Activated gamma-delta T cell treated with anti-CD3 and anti-CD28 coated beads, Interleukin-2, amount 50 U/mL, for 16 hours (primary cell): ENCODE measurements at regions not wholly inside any gene's neighbourhood (a gene's known extent, or its start where the extent isn't known, plus 50 kb on each side); places are given as distances from the start of the nearest gene placed in this dataset.

ENCODE experiments used
- DNase-seq: peaks from one replicate; pipeline ENCODE4 v3.0.0-alpha.2; 2020; ENCODE audit warnings: low read depth

GRCh38 chr15:96672629-96673028 is 342.1 kb downstream of the NR2F2 start:
- no peak for DNase-seq

GRCh38 chr15:96678386-96678785 is 347.9 kb downstream of the NR2F2 start:
- DNase-seq, result no peak

- no peak for DNase-seq
These were observed 357.0 kb downstream of the NR2F2 start for GRCh38 chr15:96687388-96688107.

GRCh38 chr15:96690733-96691132 is 360.2 kb downstream of the NR2F2 start:
- no peak for DNase-seq

GRCh38 chr15:96692826-96693225 is 362.3 kb downstream of the NR2F2 start:
- no peak for DNase-seq

- DNase-seq, result no peak
These were observed 363.0 kb downstream of the NR2F2 start for GRCh38 chr15:96693515-96693914.

GRCh38 chr15:96693990-96694517 is 363.6 kb downstream of the NR2F2 start:
- no peak for DNase-seq

- DNase-seq, result no peak
These were observed 364.9 kb downstream of the NR2F2 start for GRCh38 chr15:96695426-96695825.

- no peak for DNase-seq
These were observed 369.4 kb downstream of the NR2F2 start for GRCh38 chr15:96699871-96700401.

- no peak for DNase-seq
These were observed 370.1 kb downstream of the NR2F2 start for GRCh38 chr15:96700555-96700954.

GRCh38 chr15:96701443-96701842 is 370.9 kb downstream of the NR2F2 start:
- DNase-seq, result no peak

GRCh38 chr15:96701877-96702276 is 371.4 kb downstream of the NR2F2 start:
- DNase-seq, result no peak

- DNase-seq, result no peak
These were observed 372.1 kb downstream of the NR2F2 start for GRCh38 chr15:96702589-96702988.

GRCh38 chr15:96703091-96703490 is 372.6 kb downstream of the NR2F2 start:
- no peak for DNase-seq

- DNase-seq, result no peak
These were observed 373.5 kb downstream of the NR2F2 start for GRCh38 chr15:96703794-96704550.

GRCh38 chr15:96716075-96716474 is 385.6 kb downstream of the NR2F2 start:
- DNase-seq, result no peak

GRCh38 chr15:96716478-96716877 is 386.0 kb downstream of the NR2F2 start:
- no peak for DNase-seq

- no peak for DNase-seq
These were observed 389.8 kb downstream of the NR2F2 start for GRCh38 chr15:96720251-96720650.

- DNase-seq, result no peak
These were observed 390.2 kb downstream of the NR2F2 start for GRCh38 chr15:96720656-96721055.

- DNase-seq, result no peak
These were observed 398.1 kb downstream of the NR2F2 start for GRCh38 chr15:96728591-96728990.

- no peak for DNase-seq
These were observed 402.2 kb downstream of the NR2F2 start for GRCh38 chr15:96732704-96733103.

- DNase-seq, result no peak
These were observed 403.2 kb downstream of the NR2F2 start for GRCh38 chr15:96733721-96734120.

- no peak for DNase-seq
These were observed 405.2 kb downstream of the NR2F2 start for GRCh38 chr15:96735632-96736240.
